A549 (cell line): ENCODE measurements at regions not wholly inside any gene's neighbourhood (a gene's known extent, or its start where the extent isn't known, plus 50 kb on each side); places are given as distances from the start of the nearest gene placed in this dataset.

Experiments
- CHD4 ChIP-seq: fragments of 200-600 bp; sonication (generic); IDR thresholded peaks from 2 replicates; pipeline ENCODE4 v1.6.1; 2016; ENCODE audit warnings: antibody characterized with exemption, mild to moderate bottlenecking, borderline replicate concordance
- CTCF ChIP-seq: fragments of >200 bp; sonication (Bioruptor Twin); formaldehyde crosslinking; IDR thresholded peaks from 3 replicates; pipeline ENCODE4 v1.5.1; 2016
- PHF8 ChIP-seq: fragments of 200-600 bp; sonication (generic); IDR thresholded peaks from 2 replicates; pipeline ENCODE4 v1.6.1; 2016; ENCODE audit warnings: low read depth, mild to moderate bottlenecking, antibody characterized with exemption, moderate library complexity, borderline replicate concordance
- POLR2A ChIP-seq: IDR thresholded peaks from 2 replicates; pipeline ENCODE4 v1.6.1; 2012; ENCODE audit warnings: mild to moderate bottlenecking, low read length
- RCOR1 ChIP-seq: fragments of 150-350 bp; IDR thresholded peaks from 2 replicates; pipeline ENCODE4 v1.6.1; 2014; ENCODE audit warnings: antibody characterized with exemption, low read length, low read depth
- RNF2 ChIP-seq: fragments of 200-600 bp; sonication (generic); IDR thresholded peaks from 2 replicates; pipeline ENCODE4 v1.6.1; 2016; ENCODE audit warnings: low read depth, mild to moderate bottlenecking, antibody characterized with exemption, moderate library complexity, borderline replicate concordance
- SREBF2 ChIP-seq: fragments of 450-650 bp; IDR thresholded peaks from 2 replicates; pipeline ENCODE4 v1.6.1; 2014; ENCODE audit warnings: mild to moderate bottlenecking, moderate library complexity

GRCh38 chr3:8279886-8280550 is 221.6 kb upstream of the LMCD1 start:
- TF ChIP-seq CTCF (no peak), PHF8 (no peak), POLR2A (no peak), SREBF2 (no peak), RCOR1 (no peak), CHD4 (no peak), RNF2 (no peak)
